Peyer's patch (tissue), 4 donors: ENCODE measurements at regions not wholly inside any gene's neighbourhood (a gene's known extent, or its start where the extent isn't known, plus 50 kb on each side); places are given as distances from the start of the nearest gene placed in this dataset.
A peak's percentile ranks its signal among the peaks of the same experiment; 100 is the strongest.

ENCODE experiments used
- DNase-seq, 3 donors: peaks; one replicate each; pipeline ENCODE4 v3.0.0-alpha.2; 2017 to 2019
- H3K27ac ChIP-seq, 4 donors: fragments of 200-600 bp; sonication (generic); one replicate each; pipeline ENCODE4 v1.5.1; 2016 to 2019
- H3K27me3 ChIP-seq, 2 donors: fragments of 200-600 bp; sonication (generic); one replicate each; pipeline ENCODE4 v1.5.1; 2019
- H3K36me3 ChIP-seq, 3 donors: fragments of 200-600 bp; sonication (generic); one replicate each; pipeline ENCODE4 v1.5.1; 2016 to 2019
- H3K4me1 ChIP-seq, 4 donors: fragments of 200-600 bp; sonication (generic); one replicate each; pipeline ENCODE4 v1.5.1; 2016 to 2019
- H3K4me3 ChIP-seq, 4 donors: fragments of 200-600 bp; sonication (generic); 1 replicate in 3 of 4; 2 replicates in 1 of 4; pipeline ENCODE4 v1.5.1; 2016 to 2019; ENCODE audit warnings: mild to moderate bottlenecking in 1 of 4
- H3K9me3 ChIP-seq, 4 donors: fragments of 200-600 bp; sonication (generic); one replicate each; pipeline ENCODE4 v1.5.1; 2016 to 2019; ENCODE audit warnings: mild to moderate bottlenecking in 1 of 4
- POLR2A ChIP-seq, 2 donors: fragments of 450-650 bp; IDR thresholded peaks; one replicate each; pipeline ENCODE4 v1.5.1; 2017; ENCODE audit warnings: antibody characterized with exemption in 2 of 2, mild to moderate bottlenecking in 2 of 2, moderate library complexity in 2 of 2
- TF ChIP-seq, protein P1 (sequence below), 6 experiments: fragments of 450-650 bp in 4 of 6; fragments of 200-600 bp in 2 of 6; sonication (generic) in 1 of 6; IDR thresholded peaks; one replicate each; pipeline ENCODE4 v1.5.1; 2017 to 2019; ENCODE audit warnings: antibody characterized with exemption in 6 of 6, mild to moderate bottlenecking in 3 of 6, moderate library complexity in 1 of 6

DNA sequence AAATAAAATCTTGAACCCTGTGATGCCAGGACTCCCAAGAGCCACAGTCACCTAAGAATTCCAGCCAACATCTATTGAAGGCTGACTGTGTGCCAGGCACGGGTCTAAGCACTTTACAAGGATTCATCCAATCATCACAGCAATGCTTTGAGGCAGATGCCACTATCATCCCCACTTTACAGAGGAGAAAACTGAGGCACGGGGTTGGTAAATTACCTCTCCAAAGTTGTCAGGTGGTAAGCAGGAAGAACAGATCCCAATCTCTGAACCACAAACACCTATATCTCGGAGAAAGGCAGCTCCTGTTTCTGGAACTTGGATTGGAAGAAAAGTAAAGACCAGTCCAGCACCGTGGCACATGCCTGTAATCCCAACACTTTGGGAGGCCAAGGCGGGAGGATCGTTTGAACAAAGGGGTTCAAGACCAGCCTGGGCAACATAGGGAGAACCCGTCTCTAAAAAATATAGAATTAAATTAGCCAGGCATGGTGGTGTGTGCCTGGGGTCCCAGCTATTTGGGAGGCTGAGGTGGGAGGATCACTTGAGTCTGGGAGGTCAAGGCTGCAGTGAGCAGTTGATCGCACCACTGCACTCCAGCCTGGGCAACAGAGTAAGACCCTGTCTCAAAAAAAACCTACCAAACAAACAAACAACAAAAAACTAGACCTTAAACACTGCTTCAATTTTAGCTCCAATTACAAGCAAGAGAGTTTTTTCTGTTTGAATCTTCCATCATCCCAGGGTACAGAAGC lies 60.7 kb upstream of the SIAH1 start:
- Histone ChIP-seq H3K36me3 (no peaks in the 10 kb centered on the region), H3K4me1 (no peaks in the 10 kb centered on the region), H3K27me3 (no peaks in the 10 kb centered on the region), H3K27ac (no peak overlapping the region), H3K4me3 (no peak overlapping the region), H3K9me3 (no peaks in the 10 kb centered on the region)
- DNase-seq, result peak in 1 of 3 donors; percentile 10
- TF ChIP-seq POLR2A (IDR thresholded peaks at IDR 0.05), result no peak
- TF ChIP-seq, protein P1, sequence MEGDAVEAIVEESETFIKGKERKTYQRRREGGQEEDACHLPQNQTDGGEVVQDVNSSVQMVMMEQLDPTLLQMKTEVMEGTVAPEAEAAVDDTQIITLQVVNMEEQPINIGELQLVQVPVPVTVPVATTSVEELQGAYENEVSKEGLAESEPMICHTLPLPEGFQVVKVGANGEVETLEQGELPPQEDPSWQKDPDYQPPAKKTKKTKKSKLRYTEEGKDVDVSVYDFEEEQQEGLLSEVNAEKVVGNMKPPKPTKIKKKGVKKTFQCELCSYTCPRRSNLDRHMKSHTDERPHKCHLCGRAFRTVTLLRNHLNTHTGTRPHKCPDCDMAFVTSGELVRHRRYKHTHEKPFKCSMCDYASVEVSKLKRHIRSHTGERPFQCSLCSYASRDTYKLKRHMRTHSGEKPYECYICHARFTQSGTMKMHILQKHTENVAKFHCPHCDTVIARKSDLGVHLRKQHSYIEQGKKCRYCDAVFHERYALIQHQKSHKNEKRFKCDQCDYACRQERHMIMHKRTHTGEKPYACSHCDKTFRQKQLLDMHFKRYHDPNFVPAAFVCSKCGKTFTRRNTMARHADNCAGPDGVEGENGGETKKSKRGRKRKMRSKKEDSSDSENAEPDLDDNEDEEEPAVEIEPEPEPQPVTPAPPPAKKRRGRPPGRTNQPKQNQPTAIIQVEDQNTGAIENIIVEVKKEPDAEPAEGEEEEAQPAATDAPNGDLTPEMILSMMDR (IDR thresholded peaks at IDR 0.05), result no peak

DNA sequence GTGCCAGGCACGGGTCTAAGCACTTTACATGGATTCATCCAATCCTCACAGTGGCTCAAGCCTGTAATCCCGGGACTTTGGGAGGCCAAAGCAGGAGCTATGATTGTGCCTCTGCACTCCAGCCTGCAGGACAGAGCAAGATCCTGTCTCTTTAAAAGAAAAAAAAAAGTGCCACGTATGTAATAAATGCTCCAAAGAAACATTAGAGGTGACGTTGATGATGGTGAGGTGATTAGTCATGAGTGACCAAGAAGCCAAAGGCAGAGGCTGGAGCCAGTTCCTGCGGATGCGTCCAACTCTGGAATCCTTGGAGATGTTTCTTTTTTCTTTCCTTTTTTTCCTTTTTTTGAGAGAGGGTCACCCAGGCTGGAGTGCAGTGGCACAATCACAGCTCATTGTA lies 59.4 kb upstream of the SIAH1 start:
- TF ChIP-seq, protein P1 (IDR thresholded peaks at IDR 0.05), result no peak
- no peak for TF ChIP-seq POLR2A (IDR thresholded peaks at IDR 0.05)

GRCh38 chr16:48442379-48442778 lies 57.2 kb upstream of the SIAH1 start:
- Histone ChIP-seq H3K27ac (no peak overlapping the region), H3K4me3 (no peak overlapping the region), H3K9me3 (no peaks in the 10 kb centered on the region), H3K27me3 (no peaks in the 10 kb centered on the region), H3K4me1 (no peaks in the 10 kb centered on the region), H3K36me3 (no peaks in the 10 kb centered on the region)
- TF ChIP-seq, protein P1 (IDR thresholded peaks at IDR 0.05), result no peak
- no peak for TF ChIP-seq POLR2A (IDR thresholded peaks at IDR 0.05)
- no peak for DNase-seq

More for the DNA sequence above, 59.4 kb upstream of the SIAH1 start:
- Histone ChIP-seq H3K4me1 (no peaks in the 10 kb centered on the region), H3K4me3 (no peak overlapping the region), H3K27me3 (no peaks in the 10 kb centered on the region), H3K27ac (peak overlapping the region in 2 of 4 donors; percentile 53 to 66), H3K36me3 (no peaks in the 10 kb centered on the region), H3K9me3 (no peaks in the 10 kb centered on the region)
- peak in 1 of 3 donors; percentile 48 for DNase-seq

DNA sequence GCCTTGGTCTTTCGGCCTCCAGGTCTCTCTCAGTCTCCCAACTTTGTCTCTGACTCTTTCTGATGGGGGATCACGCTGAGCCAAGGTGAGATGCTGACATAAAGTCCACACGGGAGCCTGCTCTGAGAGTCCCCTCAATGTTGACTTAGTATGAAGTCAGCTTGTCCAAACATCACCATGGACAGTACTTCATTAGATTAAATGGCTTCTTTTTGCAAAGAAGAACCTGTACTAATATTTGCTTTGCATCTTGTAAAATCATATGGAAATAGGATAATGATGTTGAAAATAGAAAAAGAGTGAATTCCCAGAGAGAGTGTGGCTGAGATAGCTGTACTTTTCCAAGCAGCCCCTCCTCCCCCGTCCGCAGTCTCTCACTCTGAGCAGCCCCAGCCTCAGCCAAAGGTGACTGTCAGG lies 56.7 kb upstream of the SIAH1 start:
- no peaks in the 10 kb centered on the region for H3K36me3 ChIP-seq
- no peak overlapping the region for H3K4me3 ChIP-seq
- no peaks in the 10 kb centered on the region for H3K9me3 ChIP-seq
- H3K27me3 ChIP-seq, result no peaks in the 10 kb centered on the region
- TF ChIP-seq, protein P1 (IDR thresholded peaks at IDR 0.05), result no peak
- TF ChIP-seq POLR2A (IDR thresholded peaks at IDR 0.05), result no peak
- no peak overlapping the region for H3K27ac ChIP-seq
- peak in 1 of 3 donors; percentile 15 for DNase-seq
- H3K4me1 ChIP-seq, result no peaks in the 10 kb centered on the region

DNA sequence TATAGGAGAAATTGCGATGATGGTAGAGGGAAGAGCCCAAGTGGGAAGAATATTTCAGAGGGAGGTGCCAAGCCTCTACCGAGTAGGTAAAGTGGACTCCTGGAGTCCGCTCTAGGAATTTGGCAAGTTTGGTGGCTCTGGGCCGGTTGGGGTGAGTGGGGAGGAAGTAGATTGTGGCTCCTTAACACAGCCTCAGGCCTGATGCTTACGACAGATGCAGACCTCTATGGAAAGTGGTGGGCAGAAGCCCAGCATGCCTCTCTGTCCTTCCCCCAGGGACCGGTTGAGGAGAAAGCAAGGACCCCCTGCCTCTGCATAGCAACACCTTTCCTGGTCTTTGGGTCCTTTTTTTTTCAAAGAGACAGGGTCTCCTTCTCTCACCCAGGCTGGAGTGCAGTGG lies 55.9 kb upstream of the SIAH1 start:
- no peak overlapping the region for H3K4me3 ChIP-seq
- no peak for TF ChIP-seq POLR2A (IDR thresholded peaks at IDR 0.05)
- TF ChIP-seq, protein P1 (IDR thresholded peaks at IDR 0.05), result no peak

More for the DNA sequence above, 55.9 kb upstream of the SIAH1 start:
- Histone ChIP-seq H3K36me3 (no peaks in the 10 kb centered on the region), H3K9me3 (no peaks in the 10 kb centered on the region), H3K27me3 (no peaks in the 10 kb centered on the region), H3K4me1 (no peaks in the 10 kb centered on the region), H3K27ac (no peak overlapping the region)
- DNase-seq, result no peak
